ENCODE measurements at regions not wholly inside any gene's neighbourhood (a gene's known extent, or its start where the extent isn't known, plus 50 kb on each side); places are given as distances from the start of the nearest gene placed in this dataset.

DNA sequence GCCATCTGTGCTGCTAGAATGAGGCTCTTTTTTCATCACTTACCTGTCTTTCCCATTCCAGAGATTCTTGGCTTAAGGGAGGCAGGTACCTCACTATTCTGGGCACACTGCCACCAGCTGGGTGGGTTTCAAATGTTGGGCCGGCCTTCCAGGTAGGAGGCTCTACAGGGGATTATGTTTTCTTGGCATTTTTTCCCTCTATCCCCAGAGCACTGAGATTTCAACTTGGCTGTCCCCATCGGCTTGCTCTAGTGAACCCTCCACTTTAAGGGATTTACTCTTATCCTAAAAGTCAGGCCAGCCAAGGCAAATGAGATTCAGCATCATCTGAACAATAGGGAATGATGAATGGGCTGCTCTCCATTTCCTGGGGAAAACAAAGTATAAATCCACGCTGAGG lies 710.1 kb upstream of the CELF2 start:
- in situ Hi-C loops (cut with MboI; ENCODE audit: low pct_unique_long_range_greater_than_20kb, low sequenced_read_pairs, unreplicated experiment) = no loop called here
- no peak for DNase-seq (ENCODE audit: low spot score)
- TF ChIP-seq, protein P1, sequence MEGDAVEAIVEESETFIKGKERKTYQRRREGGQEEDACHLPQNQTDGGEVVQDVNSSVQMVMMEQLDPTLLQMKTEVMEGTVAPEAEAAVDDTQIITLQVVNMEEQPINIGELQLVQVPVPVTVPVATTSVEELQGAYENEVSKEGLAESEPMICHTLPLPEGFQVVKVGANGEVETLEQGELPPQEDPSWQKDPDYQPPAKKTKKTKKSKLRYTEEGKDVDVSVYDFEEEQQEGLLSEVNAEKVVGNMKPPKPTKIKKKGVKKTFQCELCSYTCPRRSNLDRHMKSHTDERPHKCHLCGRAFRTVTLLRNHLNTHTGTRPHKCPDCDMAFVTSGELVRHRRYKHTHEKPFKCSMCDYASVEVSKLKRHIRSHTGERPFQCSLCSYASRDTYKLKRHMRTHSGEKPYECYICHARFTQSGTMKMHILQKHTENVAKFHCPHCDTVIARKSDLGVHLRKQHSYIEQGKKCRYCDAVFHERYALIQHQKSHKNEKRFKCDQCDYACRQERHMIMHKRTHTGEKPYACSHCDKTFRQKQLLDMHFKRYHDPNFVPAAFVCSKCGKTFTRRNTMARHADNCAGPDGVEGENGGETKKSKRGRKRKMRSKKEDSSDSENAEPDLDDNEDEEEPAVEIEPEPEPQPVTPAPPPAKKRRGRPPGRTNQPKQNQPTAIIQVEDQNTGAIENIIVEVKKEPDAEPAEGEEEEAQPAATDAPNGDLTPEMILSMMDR (IDR thresholded peaks at IDR 0.05; ENCODE audit: extremely low read depth, insufficient read depth, missing control alignments) = no peak

DNA sequence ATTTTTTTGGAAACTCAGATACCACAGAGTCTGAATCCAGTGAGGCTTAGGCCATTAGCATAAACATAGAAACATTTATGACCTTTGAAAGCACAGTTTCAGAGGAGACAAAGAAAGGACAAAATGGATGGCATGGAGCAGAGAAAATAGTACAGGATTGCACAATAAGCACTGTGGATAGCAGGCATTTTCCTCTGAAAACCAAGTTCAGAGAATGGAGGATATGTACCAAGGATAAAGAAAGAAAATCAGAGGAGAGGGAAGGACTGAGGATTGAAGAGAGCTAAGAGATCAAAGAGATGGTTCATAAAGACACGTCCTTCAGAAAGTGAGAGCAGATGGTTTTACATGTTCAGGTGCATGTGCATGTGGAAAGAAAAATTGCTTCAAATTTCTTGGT lies 707.2 kb upstream of the CELF2 start:
- in situ Hi-C loops (cut with MboI; ENCODE audit: low pct_unique_long_range_greater_than_20kb, low sequenced_read_pairs, unreplicated experiment) = no loop called here
- TF ChIP-seq, protein P1 (IDR thresholded peaks at IDR 0.05; ENCODE audit: extremely low read depth, insufficient read depth, missing control alignments) = no peak
- no peak for DNase-seq (ENCODE audit: low spot score)

DNA sequence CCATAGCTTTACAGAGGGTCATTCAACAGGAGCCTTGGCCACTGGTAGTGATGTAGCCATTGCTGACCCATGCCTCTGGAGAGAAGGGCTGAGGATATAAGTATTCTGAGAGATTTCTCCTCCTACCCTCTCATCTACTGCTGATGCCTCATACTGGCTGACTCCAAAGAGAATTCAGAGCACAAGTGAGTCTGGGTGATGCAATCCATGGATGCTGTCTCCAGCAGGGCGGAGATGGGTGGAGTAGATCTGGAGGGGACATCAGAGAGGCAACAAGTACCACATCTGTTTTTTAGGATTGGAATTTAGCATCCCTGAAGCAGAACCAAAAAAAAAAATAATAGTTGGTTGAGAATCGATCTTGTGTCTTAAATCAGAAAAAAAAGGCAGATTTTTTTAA lies 705.7 kb upstream of the CELF2 start:
- in situ Hi-C loops (cut with MboI; ENCODE audit: low pct_unique_long_range_greater_than_20kb, low sequenced_read_pairs, unreplicated experiment) = no loop called here
- DNase-seq (ENCODE audit: low spot score) = no peak
- TF ChIP-seq, protein P1 (IDR thresholded peaks at IDR 0.05; ENCODE audit: extremely low read depth, insufficient read depth, missing control alignments) = no peak

DNA sequence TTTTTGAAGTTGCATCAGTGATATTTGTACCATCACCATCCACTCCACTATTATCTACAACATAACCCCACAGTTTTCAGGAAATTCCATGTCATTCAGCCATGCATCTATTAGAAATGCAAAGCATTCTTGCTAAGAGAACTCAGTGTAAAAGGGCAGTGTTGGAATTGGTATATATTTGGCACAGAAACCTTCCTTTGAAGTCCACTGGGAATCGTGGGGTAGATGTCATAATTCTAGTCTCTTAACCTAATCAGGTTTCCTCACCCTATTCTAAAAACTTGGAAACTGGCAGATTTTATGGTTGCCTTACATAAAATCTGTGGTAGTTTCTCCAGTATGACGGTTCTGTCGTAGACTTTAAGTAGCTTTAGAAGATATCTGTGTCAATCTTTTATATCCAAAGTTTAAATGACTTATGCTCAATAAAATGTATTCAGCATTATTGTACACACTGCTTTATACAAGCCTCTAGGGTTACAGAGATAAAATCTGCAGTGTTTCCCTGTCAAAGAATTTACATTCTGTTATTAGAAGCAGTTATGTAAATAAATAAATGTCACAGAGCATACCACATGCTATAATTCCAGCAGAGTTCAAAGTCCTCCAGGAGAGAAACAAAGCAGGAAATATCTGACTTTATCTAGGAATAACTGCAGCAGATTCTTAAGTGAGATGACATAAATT lies 704.4 kb upstream of the CELF2 start:
- DNase-seq (ENCODE audit: low spot score) = no peak
- in situ Hi-C loops (cut with MboI; ENCODE audit: low pct_unique_long_range_greater_than_20kb, low sequenced_read_pairs, unreplicated experiment) = no loop called here
- TF ChIP-seq, protein P1 (IDR thresholded peaks at IDR 0.05; ENCODE audit: extremely low read depth, insufficient read depth, missing control alignments) = no peak

DNA sequence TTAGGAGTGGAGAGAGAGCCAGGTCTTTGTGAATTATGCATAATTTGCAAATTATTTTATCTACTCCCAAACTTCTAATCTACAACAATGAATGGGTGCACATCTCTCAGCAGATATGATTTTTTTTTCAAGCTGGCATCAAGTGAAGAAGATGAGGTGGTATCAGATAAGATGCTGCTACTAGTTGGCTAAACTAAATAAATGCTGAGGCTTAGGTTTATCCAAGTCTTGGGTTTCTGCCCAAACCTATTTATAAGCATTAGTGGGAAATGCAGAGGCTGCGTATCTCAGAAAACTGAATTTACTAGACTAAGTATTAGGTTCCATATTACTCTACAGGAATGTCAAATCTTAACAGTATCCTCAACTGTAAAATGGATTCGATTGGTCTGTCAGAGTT lies 703.0 kb upstream of the CELF2 start:
- in situ Hi-C loops (cut with MboI; ENCODE audit: low pct_unique_long_range_greater_than_20kb, low sequenced_read_pairs, unreplicated experiment) = no loop called here
- TF ChIP-seq, protein P1 (IDR thresholded peaks at IDR 0.05; ENCODE audit: extremely low read depth, insufficient read depth, missing control alignments) = no peak
- DNase-seq (ENCODE audit: low spot score) = no peak

DNA sequence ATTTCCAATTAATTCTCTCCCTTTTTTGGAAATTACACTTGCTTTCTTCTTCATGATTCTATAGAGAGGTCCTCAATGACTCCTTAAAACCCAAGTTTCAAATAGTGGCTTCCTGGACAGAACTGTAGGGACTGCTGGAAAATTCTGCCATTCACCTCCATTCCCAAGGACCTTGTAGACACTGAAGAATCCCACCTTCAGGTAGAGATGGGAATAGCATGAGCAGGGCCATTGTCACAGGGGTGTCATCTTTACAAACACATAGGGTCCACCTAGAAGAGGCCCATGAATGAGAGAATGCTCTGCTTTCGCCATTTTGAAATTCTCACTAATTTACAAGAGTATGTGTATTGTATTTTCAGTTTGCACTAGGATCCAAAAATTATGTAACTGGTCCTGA lies 701.7 kb upstream of the CELF2 start:
- TF ChIP-seq, protein P1 (IDR thresholded peaks at IDR 0.05; ENCODE audit: extremely low read depth, insufficient read depth, missing control alignments) = no peak
- in situ Hi-C loops (cut with MboI; ENCODE audit: low pct_unique_long_range_greater_than_20kb, low sequenced_read_pairs, unreplicated experiment) = no loop called here
- DNase-seq (ENCODE audit: low spot score) = no peak

Measured in GM13977 (cell line).